ENCODE measurements at regions not wholly inside any gene's neighbourhood (a gene's known extent, or its start where the extent isn't known, plus 50 kb on each side); places are given as distances from the start of the nearest gene placed in this dataset.

GRCh38 chr20:57007171-57007540 is 259.3 kb downstream of the BMP7 start:
- Histone ChIP-seq H3K79me1 (ENCODE audit: low read length) (no peaks in the 10 kb centered on the region), H3K9ac (ENCODE audit: low read length) (no peak overlapping the region), H4K8ac (ENCODE audit: low read depth, low read length) (no peak overlapping the region), H2BK120ac (ENCODE audit: low read depth, low read length) (no peak overlapping the region), H4K5ac (ENCODE audit: low read length) (no peak overlapping the region), H3K4me3 (ENCODE audit: low read length) (no peak overlapping the region), H2BK15ac (replicated peaks; ENCODE audit: low read depth) (no peak overlapping the region), H3K4me1 (ENCODE audit: control insufficient read depth, low read depth, low read length) (peaks cover 2% of the 10 kb centered on the region), H3K27ac (ENCODE audit: low read depth, low read length) (no peak overlapping the region), H3K4me2 (ENCODE audit: low read length) (no peak overlapping the region), H3K18ac (ENCODE audit: low read length) (no peak overlapping the region), H3K79me2 (ENCODE audit: control insufficient read depth, insufficient read depth, low read length) (no peaks in the 10 kb centered on the region), H3K27me3 (ENCODE audit: insufficient read depth, low read length, poor library complexity) (no peaks in the 10 kb centered on the region), H3K36me3 (ENCODE audit: control insufficient read depth, insufficient read depth, low read length) (no peaks in the 10 kb centered on the region), H3K56ac (ENCODE audit: low read length) (no peak overlapping the region), H2BK5ac (ENCODE audit: low read length) (no peak overlapping the region), H2AK5ac (ENCODE audit: low read length) (no peak overlapping the region), H3K4ac (ENCODE audit: low read depth, low read length) (no peak overlapping the region), H3K23ac (ENCODE audit: low read length) (no peak overlapping the region)
- WGBS (ENCODE audit: extremely low coverage, insufficient coverage, low lambda C conversion rate): no CpG with 5 or more reads among the region's 3 CpGs
- DNase-seq: no peak

GRCh38 chr20:57008217-57008616 is 258.2 kb downstream of the BMP7 start:
- no peak overlapping the region for H3K4me2 ChIP-seq (ENCODE audit: low read length)
- no peak overlapping the region for H3K9ac ChIP-seq (ENCODE audit: low read length)
- H3K23ac ChIP-seq (ENCODE audit: low read length): no peak overlapping the region
- H3K27me3 ChIP-seq (ENCODE audit: insufficient read depth, low read length, poor library complexity): no peaks in the 10 kb centered on the region
- no peak overlapping the region for H2BK15ac ChIP-seq (replicated peaks; ENCODE audit: low read depth)
- no peak overlapping the region for H4K8ac ChIP-seq (ENCODE audit: low read depth, low read length)
- no peak overlapping the region for H3K18ac ChIP-seq (ENCODE audit: low read length)
- no CpG with 5 or more reads among the region's 3 CpGs for WGBS (ENCODE audit: extremely low coverage, insufficient coverage, low lambda C conversion rate)
- H4K5ac ChIP-seq (ENCODE audit: low read length): no peak overlapping the region
- H3K79me1 ChIP-seq (ENCODE audit: low read length): no peaks in the 10 kb centered on the region
- H2BK5ac ChIP-seq (ENCODE audit: low read length): no peak overlapping the region
- no peak for DNase-seq
- H2AK5ac ChIP-seq (ENCODE audit: low read length): no peak overlapping the region
- H2BK120ac ChIP-seq (ENCODE audit: low read depth, low read length): no peak overlapping the region
- H3K36me3 ChIP-seq (ENCODE audit: control insufficient read depth, insufficient read depth, low read length): no peaks in the 10 kb centered on the region
- no peak overlapping the region for H3K27ac ChIP-seq (ENCODE audit: low read depth, low read length)
- H3K56ac ChIP-seq (ENCODE audit: low read length): no peak overlapping the region
- no peaks in the 10 kb centered on the region for H3K79me2 ChIP-seq (ENCODE audit: control insufficient read depth, insufficient read depth, low read length)
- no peak overlapping the region for H3K4me3 ChIP-seq (ENCODE audit: low read length)
- H3K4me1 ChIP-seq (ENCODE audit: control insufficient read depth, low read depth, low read length): peaks cover 2% of the 10 kb centered on the region
- no peak overlapping the region for H3K4ac ChIP-seq (ENCODE audit: low read depth, low read length)

- H3K9ac ChIP-seq (ENCODE audit: low read length): no peak overlapping the region
- no peak overlapping the region for H3K4ac ChIP-seq (ENCODE audit: low read depth, low read length)
- no peaks in the 10 kb centered on the region for H3K79me2 ChIP-seq (ENCODE audit: control insufficient read depth, insufficient read depth, low read length)
- no peak overlapping the region for H2AK5ac ChIP-seq (ENCODE audit: low read length)
- no peak overlapping the region for H2BK15ac ChIP-seq (replicated peaks; ENCODE audit: low read depth)
- H3K18ac ChIP-seq (ENCODE audit: low read length): no peak overlapping the region
- H3K4me2 ChIP-seq (ENCODE audit: low read length): no peak overlapping the region
- H3K79me1 ChIP-seq (ENCODE audit: low read length): no peaks in the 10 kb centered on the region
- H3K27me3 ChIP-seq (ENCODE audit: insufficient read depth, low read length, poor library complexity): no peaks in the 10 kb centered on the region
- H3K4me1 ChIP-seq (ENCODE audit: control insufficient read depth, low read depth, low read length): peaks cover 2% of the 10 kb centered on the region
- no CpG with 5 or more reads among the region's 3 CpGs for WGBS (ENCODE audit: extremely low coverage, insufficient coverage, low lambda C conversion rate)
- no peak overlapping the region for H2BK120ac ChIP-seq (ENCODE audit: low read depth, low read length)
- H4K8ac ChIP-seq (ENCODE audit: low read depth, low read length): no peak overlapping the region
- H3K4me3 ChIP-seq (ENCODE audit: low read length): no peak overlapping the region
- no peak overlapping the region for H3K56ac ChIP-seq (ENCODE audit: low read length)
- no peak for DNase-seq
- no peak overlapping the region for H3K27ac ChIP-seq (ENCODE audit: low read depth, low read length)
- H3K36me3 ChIP-seq (ENCODE audit: control insufficient read depth, insufficient read depth, low read length): no peaks in the 10 kb centered on the region
- no peak overlapping the region for H3K23ac ChIP-seq (ENCODE audit: low read length)
- H4K5ac ChIP-seq (ENCODE audit: low read length): no peak overlapping the region
- no peak overlapping the region for H2BK5ac ChIP-seq (ENCODE audit: low read length)
Measured at GRCh38 chr20:57009355-57009754, 257.1 kb downstream of the BMP7 start.

GRCh38 chr20:57009775-57010174 is 256.7 kb downstream of the BMP7 start:
- Histone ChIP-seq H2BK120ac (ENCODE audit: low read depth, low read length) (no peak overlapping the region), H2BK15ac (replicated peaks; ENCODE audit: low read depth) (no peak overlapping the region), H2AK5ac (ENCODE audit: low read length) (no peak overlapping the region), H4K8ac (ENCODE audit: low read depth, low read length) (no peak overlapping the region), H3K23ac (ENCODE audit: low read length) (no peak overlapping the region), H3K79me1 (ENCODE audit: low read length) (no peaks in the 10 kb centered on the region), H3K4me1 (ENCODE audit: control insufficient read depth, low read depth, low read length) (peaks cover 2% of the 10 kb centered on the region), H2BK5ac (ENCODE audit: low read length) (no peak overlapping the region), H3K4me2 (ENCODE audit: low read length) (no peak overlapping the region), H3K9ac (ENCODE audit: low read length) (no peak overlapping the region), H3K79me2 (ENCODE audit: control insufficient read depth, insufficient read depth, low read length) (no peaks in the 10 kb centered on the region), H3K56ac (ENCODE audit: low read length) (no peak overlapping the region), H3K4ac (ENCODE audit: low read depth, low read length) (no peak overlapping the region), H3K36me3 (ENCODE audit: control insufficient read depth, insufficient read depth, low read length) (no peaks in the 10 kb centered on the region), H3K4me3 (ENCODE audit: low read length) (no peak overlapping the region), H3K18ac (ENCODE audit: low read length) (no peak overlapping the region), H4K5ac (ENCODE audit: low read length) (no peak overlapping the region), H3K27ac (ENCODE audit: low read depth, low read length) (no peak overlapping the region), H3K27me3 (ENCODE audit: insufficient read depth, low read length, poor library complexity) (no peaks in the 10 kb centered on the region)
- no peak for DNase-seq
- no CpG with 5 or more reads among the region's 7 CpGs for WGBS (ENCODE audit: extremely low coverage, insufficient coverage, low lambda C conversion rate)

- no peak overlapping the region for H4K8ac ChIP-seq (ENCODE audit: low read depth, low read length)
- no peak overlapping the region for H3K27ac ChIP-seq (ENCODE audit: low read depth, low read length)
- H3K4ac ChIP-seq (ENCODE audit: low read depth, low read length): no peak overlapping the region
- H2BK5ac ChIP-seq (ENCODE audit: low read length): no peak overlapping the region
- no peak overlapping the region for H2BK15ac ChIP-seq (replicated peaks; ENCODE audit: low read depth)
- no peak overlapping the region for H3K4me3 ChIP-seq (ENCODE audit: low read length)
- no peaks in the 10 kb centered on the region for H3K36me3 ChIP-seq (ENCODE audit: control insufficient read depth, insufficient read depth, low read length)
- H3K23ac ChIP-seq (ENCODE audit: low read length): no peak overlapping the region
- DNase-seq: no peak
- H3K9ac ChIP-seq (ENCODE audit: low read length): no peak overlapping the region
- no peak overlapping the region for H4K5ac ChIP-seq (ENCODE audit: low read length)
- H3K79me1 ChIP-seq (ENCODE audit: low read length): no peaks in the 10 kb centered on the region
- no peak overlapping the region for H3K56ac ChIP-seq (ENCODE audit: low read length)
- whole genome bisulfite sequencing (ENCODE audit: extremely low coverage, insufficient coverage, low lambda C conversion rate): no CpG with 5 or more reads among the region's 6 CpGs
- no peak overlapping the region for H3K18ac ChIP-seq (ENCODE audit: low read length)
- H3K4me2 ChIP-seq (ENCODE audit: low read length): no peak overlapping the region
- H3K4me1 ChIP-seq (ENCODE audit: control insufficient read depth, low read depth, low read length): peaks cover 2% of the 10 kb centered on the region
- no peaks in the 10 kb centered on the region for H3K79me2 ChIP-seq (ENCODE audit: control insufficient read depth, insufficient read depth, low read length)
- no peaks in the 10 kb centered on the region for H3K27me3 ChIP-seq (ENCODE audit: insufficient read depth, low read length, poor library complexity)
- H2AK5ac ChIP-seq (ENCODE audit: low read length): no peak overlapping the region
- no peak overlapping the region for H2BK120ac ChIP-seq (ENCODE audit: low read depth, low read length)
Measured at GRCh38 chr20:57012691-57013090, 253.8 kb downstream of the BMP7 start.

GRCh38 chr20:57013217-57013616 is 253.2 kb downstream of the BMP7 start:
- Histone ChIP-seq H3K4ac (ENCODE audit: low read depth, low read length) (no peak overlapping the region), H3K4me3 (ENCODE audit: low read length) (no peak overlapping the region), H3K27ac (ENCODE audit: low read depth, low read length) (no peak overlapping the region), H4K5ac (ENCODE audit: low read length) (no peak overlapping the region), H3K27me3 (ENCODE audit: insufficient read depth, low read length, poor library complexity) (no peaks in the 10 kb centered on the region), H4K8ac (ENCODE audit: low read depth, low read length) (no peak overlapping the region), H2BK5ac (ENCODE audit: low read length) (no peak overlapping the region), H3K9ac (ENCODE audit: low read length) (no peak overlapping the region), H3K56ac (ENCODE audit: low read length) (no peak overlapping the region), H3K79me2 (ENCODE audit: control insufficient read depth, insufficient read depth, low read length) (no peaks in the 10 kb centered on the region), H3K23ac (ENCODE audit: low read length) (no peak overlapping the region), H2AK5ac (ENCODE audit: low read length) (no peak overlapping the region), H3K36me3 (ENCODE audit: control insufficient read depth, insufficient read depth, low read length) (no peaks in the 10 kb centered on the region), H2BK120ac (ENCODE audit: low read depth, low read length) (no peak overlapping the region), H3K4me2 (ENCODE audit: low read length) (no peak overlapping the region), H3K18ac (ENCODE audit: low read length) (no peak overlapping the region), H2BK15ac (replicated peaks; ENCODE audit: low read depth) (no peak overlapping the region), H3K79me1 (ENCODE audit: low read length) (no peaks in the 10 kb centered on the region), H3K4me1 (ENCODE audit: control insufficient read depth, low read depth, low read length) (peaks cover 2% of the 10 kb centered on the region)
- no peak for DNase-seq
- WGBS (ENCODE audit: extremely low coverage, insufficient coverage, low lambda C conversion rate): no CpG with 5 or more reads among the region's 1 CpG
